GM21786 (cell line): ENCODE measurements at regions not wholly inside any gene's neighbourhood (a gene's known extent, or its start where the extent isn't known, plus 50 kb on each side); places are given as distances from the start of the nearest gene placed in this dataset.
"Not testable (repeated sequence)": the region's sequence is repeated elsewhere in the genome, so short reads cannot be mapped to it uniquely, and the experiment has no call there.

ENCODE experiments used
- ATAC-seq: cut with Tn5 transposase; IDR thresholded peaks from one replicate; pipeline ENCODE4 v1.9.1; 2021; ENCODE audit not compliant: unreplicated experiment

GRCh38 chr12:80045594-80045993 is 53.7 kb upstream of the OTOGL start:
- ATAC-seq, result no peak

DNA sequence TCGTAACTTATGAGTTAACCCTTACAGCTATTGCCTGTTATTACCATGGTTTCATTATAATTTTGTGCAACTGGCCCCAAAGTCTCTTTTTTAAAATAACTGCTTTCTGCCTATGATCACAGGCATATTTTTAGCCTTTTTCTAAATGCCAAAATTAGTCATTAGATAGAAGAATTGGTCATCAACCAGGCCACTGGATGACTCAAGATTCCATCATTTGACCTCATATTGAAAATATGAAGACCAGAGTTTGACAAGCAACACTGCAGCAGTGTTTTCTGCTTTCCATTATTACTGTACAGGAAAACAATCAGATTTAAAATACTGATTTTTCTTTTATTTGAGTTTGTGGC is 54.7 kb upstream of the OTOGL start:
- ATAC-seq, result no peak

DNA sequence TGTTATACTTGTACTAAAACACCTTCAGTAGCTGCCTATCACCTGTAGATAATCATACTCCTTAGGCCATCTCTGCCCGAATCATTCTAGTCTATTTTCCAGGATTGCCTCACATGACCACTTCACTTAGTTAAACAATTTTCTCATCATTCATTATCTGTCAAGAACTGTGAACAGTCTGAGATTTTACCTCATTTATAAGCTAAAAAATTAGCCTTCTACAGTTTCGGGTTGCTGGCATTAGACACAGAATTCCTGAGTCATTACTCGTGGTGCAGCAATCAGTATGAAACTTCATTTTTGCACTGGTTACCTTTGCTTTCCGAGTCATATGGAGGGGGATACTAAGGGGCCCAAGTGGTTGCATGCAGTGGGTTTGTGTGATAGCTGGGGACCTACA is 57.6 kb upstream of the OTOGL start:
- ATAC-seq, result no peak

- ATAC-seq, result no peak
Measured at GRCh38 chr12:80041071-80041470, 58.3 kb upstream of the OTOGL start.

DNA sequence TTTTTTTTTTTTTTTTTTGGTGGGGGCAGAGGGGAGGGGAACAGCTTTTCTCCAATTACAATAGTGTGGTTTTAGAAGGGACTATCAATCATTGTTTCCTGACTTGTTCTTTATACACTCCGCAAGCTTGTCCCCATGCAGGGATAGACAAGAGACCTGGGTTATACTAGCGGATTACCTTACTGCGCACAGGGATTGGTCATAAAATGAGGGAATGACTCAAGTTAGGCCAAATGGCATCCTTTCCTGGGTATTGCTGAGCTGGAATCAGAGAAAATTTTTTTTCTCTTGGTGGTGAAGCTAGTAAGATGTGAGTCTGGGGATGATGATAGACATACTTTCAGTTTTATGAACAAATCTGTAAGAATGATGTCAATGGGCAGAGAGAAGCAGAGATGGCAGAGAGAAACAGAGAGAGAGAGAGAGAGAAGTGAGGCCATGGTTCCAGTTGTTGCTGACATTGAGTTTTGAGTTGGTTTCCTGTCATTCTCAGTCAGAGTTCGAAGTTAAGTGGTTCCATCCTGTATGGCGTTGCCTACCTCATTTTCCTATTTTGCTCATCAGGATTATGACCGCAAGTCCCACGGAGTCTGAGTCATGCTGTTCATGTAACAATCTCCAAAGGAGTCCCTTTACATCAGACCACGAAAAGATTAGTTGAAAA is 59.1 kb upstream of the OTOGL start:
- ATAC-seq, result no peak

DNA sequence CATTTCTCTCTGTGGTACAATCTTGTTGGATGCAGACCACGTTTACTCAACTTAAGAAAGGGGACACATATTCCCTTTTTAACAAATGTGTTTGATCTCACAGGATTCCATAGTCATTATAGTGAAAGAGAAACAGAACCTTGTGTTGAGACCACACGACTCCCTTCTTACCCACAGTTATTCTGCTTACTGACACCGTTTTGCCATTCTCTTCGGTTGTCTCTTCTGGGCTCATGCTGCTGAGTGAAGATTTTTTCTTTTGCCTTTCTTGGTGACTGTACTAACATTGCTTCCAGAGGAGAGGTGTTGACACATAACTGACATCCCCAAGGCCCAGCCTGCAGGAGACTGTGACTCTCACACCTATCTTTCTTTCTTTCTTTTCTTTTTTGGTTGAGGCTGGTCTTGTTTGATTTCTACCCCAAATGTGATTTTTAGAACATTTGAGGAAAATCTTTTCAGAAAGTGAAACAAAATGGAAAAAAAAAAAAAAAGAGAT is 61.2 kb upstream of the OTOGL start:
- no peak for ATAC-seq

DNA sequence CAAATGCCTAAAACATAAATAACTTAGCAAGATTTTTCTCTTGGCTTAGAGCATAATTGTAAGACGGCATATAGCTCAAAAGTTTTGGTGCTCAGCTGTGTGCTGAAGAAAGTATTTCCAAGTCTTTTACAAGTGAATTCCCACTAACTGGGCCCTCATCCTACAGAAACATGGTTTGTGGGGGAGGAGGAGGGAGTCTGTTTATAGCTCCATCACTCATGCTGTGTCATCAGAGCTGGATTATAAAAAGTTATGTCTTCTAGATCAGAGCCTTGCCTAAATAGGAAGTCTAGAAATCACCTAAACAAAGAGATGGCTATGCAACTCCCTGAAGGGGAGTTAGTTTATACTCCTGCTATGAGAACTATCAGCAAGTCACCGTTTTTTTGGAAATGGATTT is 65.9 kb upstream of the OTOGL start:
- no peak for ATAC-seq

DNA sequence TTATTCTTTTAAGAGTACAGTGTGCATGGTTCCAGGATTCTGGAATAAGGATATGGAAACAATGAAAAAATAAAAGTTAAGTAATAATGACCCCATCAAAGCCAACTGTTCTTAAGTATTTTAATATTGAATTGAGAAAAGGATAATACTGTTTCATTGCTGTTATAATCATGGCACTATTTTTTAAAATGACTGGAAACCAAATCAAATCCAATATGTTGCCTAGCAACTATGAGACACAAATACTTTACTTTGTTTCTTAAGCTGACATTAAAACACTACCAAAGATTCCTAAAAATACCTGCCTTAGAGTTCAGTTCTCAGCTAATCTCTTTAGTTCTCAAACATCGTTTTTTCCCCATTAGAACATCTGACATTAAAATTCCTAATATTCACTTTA is 66.4 kb upstream of the OTOGL start:
- no peak for ATAC-seq

DNA sequence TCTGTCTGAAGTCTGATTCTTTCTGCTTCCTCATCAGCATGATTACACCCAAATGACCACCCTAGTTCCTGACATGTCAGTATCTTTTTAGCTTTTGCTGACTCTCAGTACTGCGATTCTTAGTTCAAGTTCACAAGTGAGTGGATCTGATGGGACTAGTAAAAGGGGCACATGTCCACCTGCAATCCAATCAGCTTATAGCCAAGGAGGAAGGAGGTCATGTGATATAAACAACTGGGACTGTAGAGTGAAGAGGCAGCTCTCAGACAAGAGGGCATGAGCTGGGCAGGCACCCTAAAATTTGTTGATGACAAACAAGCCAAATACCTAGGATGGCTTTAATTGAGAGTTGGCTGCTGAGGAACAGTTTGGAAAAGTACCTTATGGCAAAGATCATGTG is 68.1 kb upstream of the OTOGL start:
- no peak for ATAC-seq

DNA sequence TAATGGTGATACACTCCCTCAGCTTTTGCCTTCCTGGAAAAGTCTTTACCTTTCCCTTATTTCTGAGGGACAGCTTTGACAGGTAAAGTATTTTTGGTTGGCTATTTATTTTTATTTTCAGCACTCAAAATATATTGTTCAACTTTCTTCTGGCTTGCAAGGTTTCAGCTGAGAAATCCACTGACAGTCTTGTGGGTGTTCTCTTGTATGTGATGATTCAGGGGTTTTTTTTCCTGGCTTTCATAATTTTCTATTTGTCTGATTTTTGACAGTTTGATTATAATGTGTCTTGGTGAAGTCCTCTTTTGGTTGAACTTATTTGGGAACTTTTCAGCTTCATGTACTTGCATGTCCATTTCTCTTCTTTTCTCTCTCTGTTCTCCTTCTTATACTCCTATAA is 73.7 kb upstream of the OTOGL start:
- ATAC-seq, result no peak

DNA sequence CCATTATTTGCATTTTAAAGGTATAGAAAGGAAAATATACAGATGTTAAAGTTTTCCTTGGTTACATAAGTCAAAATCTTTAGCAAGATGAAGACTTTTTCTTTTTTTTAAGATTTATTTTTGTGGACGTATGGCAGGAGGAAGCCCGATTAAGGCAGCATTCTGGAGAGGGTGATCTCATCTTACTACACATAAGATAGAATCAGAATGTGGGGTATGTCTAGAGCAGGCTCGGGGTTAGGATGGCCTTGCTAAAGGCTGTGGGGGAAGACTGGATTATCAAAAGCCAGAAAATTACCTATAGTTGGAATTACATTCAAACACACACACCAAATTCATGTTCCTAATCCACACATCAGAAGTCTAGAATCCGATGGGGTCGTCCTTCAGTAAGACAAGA is 79.6 kb upstream of the OTOGL start:
- no peak for ATAC-seq

DNA sequence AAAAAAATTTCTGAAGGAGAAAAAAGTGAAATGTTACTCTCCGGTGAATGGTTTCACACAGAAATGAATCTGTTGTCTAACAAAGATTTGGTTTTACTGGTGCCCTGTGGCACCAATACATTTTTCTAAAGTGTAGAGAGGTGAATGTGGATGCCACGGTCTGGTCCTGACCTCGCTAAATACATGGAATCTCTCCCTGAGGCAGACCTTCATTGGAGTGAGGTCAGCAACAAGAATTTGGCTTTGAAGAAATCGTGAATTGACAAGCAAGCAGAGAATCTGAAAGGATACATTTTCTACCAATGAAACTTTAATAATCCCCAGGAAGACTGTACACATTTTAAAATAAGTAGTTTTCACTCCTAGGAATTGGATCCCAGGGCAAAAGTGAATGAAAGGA is 81.2 kb upstream of the OTOGL start:
- no peak for ATAC-seq

- no peak for ATAC-seq
Measured at GRCh38 chr12:80017261-80017870, 82.0 kb upstream of the OTOGL start.

DNA sequence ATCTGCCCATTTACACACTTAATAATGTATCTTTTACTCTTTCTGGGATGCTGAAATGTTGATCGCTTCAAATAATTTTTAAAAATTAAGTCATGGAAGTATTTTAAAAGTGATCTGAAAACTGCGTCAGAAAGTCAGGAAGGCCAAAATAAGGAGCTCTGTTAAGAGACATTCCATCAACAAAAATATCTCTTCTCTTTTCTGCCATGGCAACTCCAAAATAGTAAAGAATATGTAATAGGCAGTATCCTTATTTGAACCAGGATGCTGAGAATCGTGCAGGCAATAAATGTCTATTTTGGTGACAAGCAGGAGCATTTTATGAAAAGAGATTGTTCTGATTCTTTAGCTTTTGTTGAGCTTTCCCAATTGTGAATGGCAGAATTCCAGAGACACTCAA is 81.8 kb upstream of the PPP1R12A start:
- no peak for ATAC-seq

DNA sequence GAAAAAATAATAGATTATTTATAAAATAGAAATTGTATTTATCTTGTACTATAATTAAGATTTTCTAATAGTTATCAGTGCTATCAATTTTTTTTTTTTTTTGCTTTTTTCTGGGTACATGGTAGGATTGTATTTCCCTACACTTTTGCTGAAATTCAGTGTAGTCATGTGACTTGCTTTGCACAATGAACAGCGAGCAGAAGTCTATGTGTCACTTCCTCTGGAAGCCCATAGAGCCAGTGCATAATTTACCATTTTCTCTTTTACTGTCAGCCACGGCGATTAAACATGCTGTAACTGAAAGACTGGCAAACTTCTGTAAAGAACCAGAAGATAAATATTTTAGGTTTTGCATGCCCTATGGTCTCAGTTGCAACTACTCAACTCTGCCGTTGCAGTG is 80.8 kb upstream of the PPP1R12A start:
- ATAC-seq, result no peak

GRCh38 chr12:80003744-80004143 is 68.8 kb upstream of the PPP1R12A start:
- not testable (repeated sequence) for ATAC-seq

DNA sequence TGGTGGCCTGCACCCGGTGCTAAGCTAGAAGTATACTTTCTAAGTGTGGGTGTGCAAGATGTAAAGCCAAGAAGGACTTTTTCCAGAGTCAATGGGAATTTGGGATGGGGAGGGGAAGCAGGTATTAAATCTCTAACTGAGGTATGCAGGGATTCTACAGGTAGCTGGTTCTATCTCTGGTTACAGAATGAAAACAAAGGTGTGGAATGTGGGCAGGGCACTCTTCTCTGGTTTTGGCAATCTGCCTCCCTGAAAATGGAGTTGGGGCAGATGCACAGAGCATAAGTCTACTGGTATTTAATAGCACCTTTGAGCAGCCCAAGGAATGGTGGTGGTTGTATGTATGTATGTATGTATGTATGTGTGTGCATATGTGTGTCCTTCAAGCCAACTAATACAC is 66.7 kb upstream of the PPP1R12A start:
- ATAC-seq, result no peak

GRCh38 chr12:80000831-80001230 is 65.9 kb upstream of the PPP1R12A start:
- no peak for ATAC-seq

DNA sequence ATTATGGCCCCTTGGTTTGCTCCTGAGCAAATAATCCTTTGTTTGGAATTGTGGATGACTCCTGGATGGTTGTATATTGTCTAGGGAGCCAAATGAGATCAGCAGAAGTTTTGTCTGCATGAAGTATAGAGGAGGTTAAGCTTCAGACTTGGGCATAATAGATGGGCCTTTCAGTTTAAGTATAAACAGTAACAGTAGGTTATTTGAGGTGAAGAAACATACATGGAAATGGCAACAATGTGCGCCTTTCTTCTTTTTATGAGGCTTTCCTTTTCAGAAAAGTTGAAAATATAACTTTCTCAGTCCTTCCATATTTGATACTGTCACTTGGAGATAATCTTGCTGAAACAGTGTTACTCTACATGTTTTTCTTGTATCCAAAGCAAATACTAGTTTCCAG is 63.7 kb upstream of the PPP1R12A start:
- ATAC-seq, result no peak

DNA sequence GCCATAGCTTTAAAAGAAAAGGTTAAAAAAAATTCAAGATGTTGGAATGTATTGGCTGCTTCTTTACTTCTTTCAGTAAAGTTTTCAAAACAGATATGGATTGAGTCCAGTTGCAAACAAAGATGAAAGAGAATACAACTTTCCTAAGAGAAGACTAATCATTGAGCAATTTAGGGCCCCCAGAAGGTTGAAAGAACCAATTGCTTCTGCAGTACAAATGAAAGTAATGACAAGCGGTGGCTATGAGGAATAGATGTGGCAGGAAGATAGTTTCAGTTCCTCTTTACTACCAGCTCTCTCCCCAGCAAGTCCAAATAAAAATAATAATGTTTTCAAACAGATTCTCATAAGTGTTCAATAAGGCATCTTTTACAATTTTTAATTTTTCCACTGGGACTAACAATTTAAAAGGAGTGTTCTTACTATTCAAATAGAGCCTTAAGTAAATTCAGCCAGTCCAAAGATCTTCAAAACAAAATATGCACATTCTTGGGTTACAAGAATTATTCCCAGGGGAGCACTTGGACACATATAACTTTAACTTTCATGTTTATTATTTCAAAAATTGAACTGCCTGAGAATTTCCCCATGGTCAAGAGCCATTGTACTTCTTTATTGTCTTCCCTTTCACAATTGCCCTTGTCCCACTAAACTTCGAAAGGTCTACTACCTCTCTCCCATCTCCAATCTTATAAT is 62.3 kb upstream of the PPP1R12A start:
- peak; percentile 100 for ATAC-seq

DNA sequence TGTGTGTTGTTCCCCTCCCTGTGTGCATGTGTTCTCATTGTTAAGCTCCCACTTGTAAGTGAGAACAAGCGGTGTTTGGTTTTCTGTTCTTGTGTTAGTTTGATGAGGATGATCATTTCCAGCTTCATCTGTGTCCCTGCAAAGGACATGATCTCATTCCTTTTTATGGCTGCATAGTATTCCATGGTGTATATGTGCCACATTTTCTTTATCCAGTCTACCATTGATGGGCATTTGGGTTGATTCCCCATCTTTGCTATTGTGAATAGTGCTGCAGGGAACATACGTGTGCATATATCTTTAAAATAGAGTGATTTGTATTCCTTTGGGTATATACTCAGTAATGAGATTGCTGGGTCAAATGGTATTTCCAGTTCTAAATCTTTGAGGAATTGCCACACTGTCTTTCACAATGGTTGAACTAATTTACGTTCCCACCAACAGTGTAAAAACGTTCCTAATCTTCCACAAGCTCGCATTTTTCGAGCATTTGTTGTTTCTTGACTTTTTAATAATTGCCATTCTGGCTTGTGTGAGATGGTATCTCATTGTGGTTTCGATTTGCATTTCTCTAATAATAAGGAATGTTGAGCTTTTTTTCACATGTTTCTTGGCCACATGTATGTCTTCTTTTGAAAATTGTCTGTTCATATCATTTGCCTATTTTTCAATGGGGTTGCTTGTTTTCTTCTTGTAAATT is 60.6 kb upstream of the PPP1R12A start:
- not testable (repeated sequence) for ATAC-seq
